GM12878 (cell line): ENCODE measurements at regions not wholly inside any gene's neighbourhood (a gene's known extent, or its start where the extent isn't known, plus 50 kb on each side); places are given as distances from the start of the nearest gene placed in this dataset.

Experiments used
- ATAC-seq: fragments of 200-7000 bp; cut with Tn5 transposase; 3 replicates; pipeline ENCODE4 v1.9.1; 2020; ENCODE audit warnings: mild to moderate bottlenecking, moderate library complexity
- BruUV-seq: library from RNA; stranded (reverse); fragments of 400-500 nt; replicated peaks from 2 replicates; lab custom pipeline; 2021; lab: Mats Ljungman, UMichigan
- CTCF ChIA-PET: fragments of 300-600 bp; sonication (Branson Sonifier 250); formaldehyde crosslinking; extraction: SDS; loops from one replicate; lab custom pipeline; 2021; ENCODE audit warnings: inconsistent platforms; lab: Yijun Ruan, JAX
- POLR2A ChIA-PET: fragments of 350-600 bp; formaldehyde crosslinking; extraction: SDS; loops from one replicate; lab custom pipeline; 2021; ENCODE audit warnings: inconsistent platforms; lab: Charles Lee
- RAD21 ChIA-PET: fragments of 300-600 bp; sonication (Branson Sonifier 250); formaldehyde crosslinking; loops from one replicate; lab custom pipeline; 2023; ENCODE audit warnings: antibody characterized with exemption; ENCODE audit not compliant: unreplicated experiment; lab: Charles Lee
- SMC1A ChIA-PET: fragments of 300-600 bp; sonication (Branson Sonifier 250); formaldehyde crosslinking; loops from one replicate; lab custom pipeline; 2023; ENCODE audit not compliant: unreplicated experiment, uncharacterized antibody; lab: Charles Lee
- DNase-seq: peaks from one replicate; pipeline ENCODE4 v3.0.0-alpha.2; 2011; ENCODE audit warnings: low read depth, low spot score
- FAIRE-seq: peaks from 3 replicates; lab custom pipeline; 2011; peaks lifted over from hg19 to GRCh38; lab: Jason Lieb, UNC
- H2AFZ ChIP-seq: 2 replicates; pipeline ENCODE4 v1.6.0; 2011; ENCODE audit warnings: low read depth, low read length, control low read depth; ENCODE audit not compliant: control insufficient read depth
- H3K27ac ChIP-seq: 2 replicates; pipeline ENCODE4 v1.5.1; 2011; ENCODE audit warnings: control low read depth; ENCODE audit not compliant: control insufficient read depth, insufficient read depth
- H3K27me3 ChIP-seq, 2 experiments: replicated peaks in 1 of 2; 2 replicates each; pipeline versions ENCODE4 v1.6.0 to v1.6.1; 2011; ENCODE audit warnings: low read length in 1 of 2; ENCODE audit not compliant: control insufficient read depth in 2 of 2, insufficient read depth in 2 of 2
- H3K36me3 ChIP-seq, 2 experiments: 2 replicates each; pipeline ENCODE4 v1.5.1; 2011; ENCODE audit warnings: low read length in 1 of 2; ENCODE audit not compliant: control insufficient read depth in 2 of 2, insufficient read depth in 2 of 2
- H3K4me1 ChIP-seq: 2 replicates; pipeline ENCODE4 v1.6.1; 2011; ENCODE audit warnings: mild to moderate bottlenecking, low read length, moderate library complexity, mixed read lengths; ENCODE audit not compliant: control insufficient read depth, insufficient read depth
- H3K4me2 ChIP-seq: 2 replicates; pipeline ENCODE4 v1.6.0; 2011; ENCODE audit warnings: control low read depth; ENCODE audit not compliant: control insufficient read depth, insufficient read depth
- H3K4me3 ChIP-seq: fragments of 200-600 bp; sonication (generic); 2 replicates; pipeline ENCODE4 v1.5.1; 2016
- H3K79me2 ChIP-seq: 2 replicates; pipeline ENCODE4 v1.6.0; 2011; ENCODE audit warnings: low read length; ENCODE audit not compliant: control insufficient read depth, insufficient read depth
- H3K9ac ChIP-seq: 2 replicates; pipeline ENCODE4 v1.8.0; 2011; ENCODE audit warnings: low read length, control low read depth, mixed read lengths; ENCODE audit not compliant: control insufficient read depth, insufficient read depth
- H3K9me3 ChIP-seq: replicated peaks from 3 replicates; pipeline ENCODE4 v1.5.1; 2011; ENCODE audit warnings: mild to moderate bottlenecking, low read length; ENCODE audit not compliant: control insufficient read depth, insufficient read depth
- H4K20me1 ChIP-seq: 2 replicates; pipeline ENCODE4 v1.6.0; 2011; ENCODE audit not compliant: control insufficient read depth, insufficient read depth
- ATF7 ChIP-seq: fragments of 450-650 bp; IDR thresholded peaks from 2 replicates; pipeline ENCODE4 v1.6.1; 2016; ENCODE audit warnings: low read depth, mild to moderate bottlenecking
- CBX5 ChIP-seq: sonication (generic); IDR thresholded peaks from 2 replicates; pipeline ENCODE4 v1.6.1; 2016; ENCODE audit warnings: low read depth, moderate library complexity, mild to moderate bottlenecking, inconsistent platforms
- EED ChIP-seq: sonication (generic); IDR thresholded peaks from 2 replicates; pipeline ENCODE4 v1.6.1; 2016; ENCODE audit warnings: antibody characterized with exemption, low read depth
- EGR1 ChIP-seq, 2 experiments: IDR thresholded peaks; 1 replicate in 1 of 2; 2 replicates in 1 of 2; pipeline ENCODE4 v1.6.1; 2011 to 2012; ENCODE audit warnings: low read depth in 2 of 2, low read length in 2 of 2, borderline replicate concordance in 1 of 2, mild to moderate bottlenecking in 1 of 2, moderate library complexity in 1 of 2
- IRF5 ChIP-seq: fragments of 450-650 bp; IDR thresholded peaks from 2 replicates; pipeline ENCODE4 v1.6.1; 2017; ENCODE audit warnings: borderline replicate concordance
- NBN ChIP-seq: fragments of 450-650 bp; IDR thresholded peaks from 2 replicates; pipeline ENCODE4 v1.6.1; 2016
- NFYB ChIP-seq: IDR thresholded peaks from 2 replicates; pipeline ENCODE4 v1.6.1; 2011; ENCODE audit warnings: low read depth, mild to moderate bottlenecking, low read length, improper control_type of control experiment, moderate library complexity; ENCODE audit not compliant: insufficient read depth
- SP1 ChIP-seq: IDR thresholded peaks from one replicate; pipeline ENCODE4 v1.6.1; 2011; ENCODE audit warnings: low read depth, low read length
- ZNF592 ChIP-seq: fragments of 450-650 bp; IDR thresholded peaks from 2 replicates; pipeline ENCODE4 v1.6.1; 2017; ENCODE audit warnings: mild to moderate bottlenecking, moderate library complexity
- ZZZ3 ChIP-seq: IDR thresholded peaks from 2 replicates; pipeline ENCODE4 v1.6.1; 2011; ENCODE audit warnings: low read depth; ENCODE audit not compliant: control insufficient read depth, insufficient read length
- WGBS: methylation state at CpG from one replicate; pipeline ENCODE4 v1.1.6; 2016; ENCODE audit warnings: low lambda C conversion rate; ENCODE audit not compliant: insufficient replicate concordance, insufficient coverage; ENCODE audit errors: missing lambda C conversion rate; 5-methylcytosine and 5-hydroxymethylcytosine counted together
- in situ Hi-C: fragments of 300-500 bp; cut with MboI; formaldehyde crosslinking; loops from 9 replicates; pipeline ENCODE4 v1.14.3; 2018; ENCODE audit warnings: mixed read lengths
- intact Hi-C: fragments of 100-400 bp; cut with micrococcal nuclease; formaldehyde crosslinking; loops from one replicate; pipeline ENCODE4 v1.14.2; 2022; ENCODE audit not compliant: unreplicated experiment

GRCh38 chr4:56238251-56238650 is 149.0 kb downstream of the AASDH start:
- CTCF ChIA-PET, result no interaction called here
- 55% methylated on average over 3 of the region's 3 CpGs for WGBS
- intact Hi-C loops, result no loop called here

More at GRCh38 chr4:56238251-56238650, 149.0 kb downstream of the AASDH start:
- no peaks in the 10 kb centered on the region for H3K9me3 ChIP-seq
- no peak for ATAC-seq
- no peaks in the 10 kb centered on the region for H3K36me3 ChIP-seq
- in situ Hi-C loops, result no loop called here
- BruUV-seq, result no TSS peak
- no peaks in the 10 kb centered on the region for H3K4me1 ChIP-seq
- H3K27ac ChIP-seq, result no peak overlapping the region
- ChIA-PET RAD21 (no interaction called here), SMC1A (interaction anchor here (1.1 kb wide), 1 partner anchor 9 kb away, joined by 3 read pairs; no protein-coding TSS in a partner anchor), POLR2A (no interaction called here)
- H3K27me3 ChIP-seq, result no peaks in the 10 kb centered on the region; a peak in 1 of 4 replicates
- TF ChIP-seq IRF5 (no peak), ATF7 (no peak), NFYB (no peak), ZNF592 (no peak), NBN (no peak), EED (no peak), ZZZ3 (no peak), CBX5 (no peak), EGR1 (IDR thresholded peaks at IDR 0.05; ENCODE audit: borderline replicate concordance in 1 of 2, low read depth in 2 of 2, low read length in 2 of 2) (no peak), SP1 (no peak)
- H3K79me2 ChIP-seq, result no peaks in the 10 kb centered on the region
- no peaks in the 10 kb centered on the region for H4K20me1 ChIP-seq
- no peak overlapping the region for H3K9ac ChIP-seq
- no peak overlapping the region for H3K4me3 ChIP-seq
- no peak overlapping the region for H3K4me2 ChIP-seq
- no peak overlapping the region for H2AFZ ChIP-seq
- no peak for FAIRE-seq
- DNase-seq, result no peak
